Colonic mucosa (tissue), 4 donors: ENCODE measurements at regions not wholly inside any gene's neighbourhood (a gene's known extent, or its start where the extent isn't known, plus 50 kb on each side); places are given as distances from the start of the nearest gene placed in this dataset.

Experiments
- DNase-seq: peaks from one replicate; pipeline ENCODE4 v3.0.0-alpha.2; 2020
- H3K27ac ChIP-seq: fragments of 200-600 bp; one replicate; pipeline ENCODE4 v1.8.0; 2021
- H3K27me3 ChIP-seq: fragments of 200-600 bp; one replicate; pipeline ENCODE4 v1.8.0; 2021
- H3K36me3 ChIP-seq: fragments of 200-600 bp; one replicate; pipeline ENCODE4 v1.8.0; 2021
- H3K4me1 ChIP-seq: fragments of 200-600 bp; one replicate; pipeline ENCODE4 v1.8.0; 2021; ENCODE audit warnings: mild to moderate bottlenecking
- H3K4me3 ChIP-seq: fragments of 200-600 bp; one replicate; pipeline ENCODE4 v1.8.0; 2021
- H3K9ac ChIP-seq, 2 donors: one replicate each; pipeline ENCODE4 v1.7.0; 2013; ENCODE audit warnings: control low read depth in 2 of 2, low read depth in 2 of 2, low read length in 2 of 2
- H3K9me3 ChIP-seq: fragments of 200-600 bp; one replicate; pipeline ENCODE4 v1.8.0; 2021
- intact Hi-C: fragments of 100-400 bp; cut with DNase I; formaldehyde crosslinking; loops from one replicate; pipeline ENCODE4 v1.14.1; 2022
- TF ChIP-seq, protein P1 (sequence below): fragments of 200-600 bp; IDR thresholded peaks from one replicate; pipeline ENCODE4 v1.8.0; 2022; ENCODE audit warnings: antibody characterized with exemption, mild to moderate bottlenecking
- donor health status: healthy.
- donor health status: DM: no; HTN: no; CAD: no.
- donor health status: DM: no; HTN: no; CAD: no.

GRCh38 chr12:130084359-130084758 is 77.9 kb upstream of the FZD10 start:
- no peaks in the 10 kb centered on the region for H3K9me3 ChIP-seq
- H3K4me1 ChIP-seq = no peaks in the 10 kb centered on the region
- TF ChIP-seq, protein P1, sequence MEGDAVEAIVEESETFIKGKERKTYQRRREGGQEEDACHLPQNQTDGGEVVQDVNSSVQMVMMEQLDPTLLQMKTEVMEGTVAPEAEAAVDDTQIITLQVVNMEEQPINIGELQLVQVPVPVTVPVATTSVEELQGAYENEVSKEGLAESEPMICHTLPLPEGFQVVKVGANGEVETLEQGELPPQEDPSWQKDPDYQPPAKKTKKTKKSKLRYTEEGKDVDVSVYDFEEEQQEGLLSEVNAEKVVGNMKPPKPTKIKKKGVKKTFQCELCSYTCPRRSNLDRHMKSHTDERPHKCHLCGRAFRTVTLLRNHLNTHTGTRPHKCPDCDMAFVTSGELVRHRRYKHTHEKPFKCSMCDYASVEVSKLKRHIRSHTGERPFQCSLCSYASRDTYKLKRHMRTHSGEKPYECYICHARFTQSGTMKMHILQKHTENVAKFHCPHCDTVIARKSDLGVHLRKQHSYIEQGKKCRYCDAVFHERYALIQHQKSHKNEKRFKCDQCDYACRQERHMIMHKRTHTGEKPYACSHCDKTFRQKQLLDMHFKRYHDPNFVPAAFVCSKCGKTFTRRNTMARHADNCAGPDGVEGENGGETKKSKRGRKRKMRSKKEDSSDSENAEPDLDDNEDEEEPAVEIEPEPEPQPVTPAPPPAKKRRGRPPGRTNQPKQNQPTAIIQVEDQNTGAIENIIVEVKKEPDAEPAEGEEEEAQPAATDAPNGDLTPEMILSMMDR = no peak
- no peak overlapping the region for H3K4me3 ChIP-seq
- no peaks in the 10 kb centered on the region for H3K36me3 ChIP-seq
- no peaks in the 10 kb centered on the region for H3K27me3 ChIP-seq
- intact Hi-C loops = no loop called here
- no peak for DNase-seq
- H3K9ac ChIP-seq = no peak overlapping the region
- no peak overlapping the region for H3K27ac ChIP-seq

GRCh38 chr12:130086248-130086647 is 76.0 kb upstream of the FZD10 start:
- Histone ChIP-seq H3K9ac (no peak overlapping the region), H3K4me1 (no peaks in the 10 kb centered on the region), H3K9me3 (no peaks in the 10 kb centered on the region), H3K27me3 (no peaks in the 10 kb centered on the region), H3K27ac (no peak overlapping the region), H3K4me3 (no peak overlapping the region), H3K36me3 (no peaks in the 10 kb centered on the region)
- TF ChIP-seq, protein P1 = no peak
- intact Hi-C loops = no loop called here
- DNase-seq = no peak

DNA sequence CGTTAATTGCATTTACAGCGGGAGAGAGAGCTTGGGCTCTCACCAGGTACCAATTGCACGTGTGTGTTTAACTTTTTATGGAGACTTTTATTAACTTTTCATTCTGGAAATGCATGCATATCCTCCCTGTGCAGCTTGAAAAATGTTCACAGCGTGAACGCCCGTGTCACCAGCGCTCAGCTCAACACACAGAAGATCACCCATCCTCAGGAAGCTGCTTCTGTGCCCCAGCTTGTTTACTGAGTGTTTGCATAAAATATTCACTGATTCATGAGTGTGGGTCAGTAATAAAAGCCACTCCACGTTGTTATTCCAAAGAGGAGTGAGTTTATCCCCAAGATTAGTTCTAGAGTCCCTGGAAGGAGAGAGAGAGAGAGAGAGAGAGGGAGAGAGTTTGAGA is 75.5 kb upstream of the FZD10 start:
- Histone ChIP-seq H3K36me3 (no peaks in the 10 kb centered on the region), H3K9ac (no peak overlapping the region), H3K27me3 (no peaks in the 10 kb centered on the region), H3K4me3 (no peak overlapping the region), H3K4me1 (no peaks in the 10 kb centered on the region), H3K27ac (no peak overlapping the region), H3K9me3 (no peaks in the 10 kb centered on the region)
- intact Hi-C loops = no loop called here
- no peak for DNase-seq
- TF ChIP-seq, protein P1 = no peak

GRCh38 chr12:130087222-130087621 is 75.0 kb upstream of the FZD10 start:
- no peaks in the 10 kb centered on the region for H3K4me1 ChIP-seq
- H3K27me3 ChIP-seq = no peaks in the 10 kb centered on the region
- no peak overlapping the region for H3K27ac ChIP-seq
- TF ChIP-seq, protein P1 = no peak
- no peaks in the 10 kb centered on the region for H3K9me3 ChIP-seq
- no peak for DNase-seq
- no peak overlapping the region for H3K4me3 ChIP-seq
- H3K36me3 ChIP-seq = no peaks in the 10 kb centered on the region
- intact Hi-C loops = no loop called here
- H3K9ac ChIP-seq = no peak overlapping the region

DNA sequence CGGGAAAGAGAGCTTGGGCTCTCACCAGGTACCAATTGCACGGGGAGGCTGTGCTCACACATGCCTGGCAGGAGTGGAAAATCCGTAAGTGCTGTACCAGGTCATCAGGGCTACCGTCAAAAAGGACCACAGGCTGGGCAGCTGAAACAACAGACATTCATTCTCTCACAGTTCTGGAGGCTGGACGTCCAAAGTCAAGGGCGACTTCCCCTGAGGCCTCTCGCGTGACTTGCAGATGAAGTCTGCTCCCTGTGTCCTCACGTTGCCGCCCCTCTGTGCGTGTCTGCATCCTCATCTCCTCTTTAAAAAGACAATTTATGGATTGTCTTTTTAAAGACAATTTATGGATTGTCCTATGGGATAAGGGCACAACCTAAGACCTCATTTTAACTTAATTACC is 73.8 kb upstream of the FZD10 start:
- Histone ChIP-seq H3K9ac (no peak overlapping the region), H3K36me3 (no peaks in the 10 kb centered on the region), H3K4me1 (no peaks in the 10 kb centered on the region), H3K27me3 (no peaks in the 10 kb centered on the region), H3K9me3 (no peaks in the 10 kb centered on the region), H3K27ac (no peak overlapping the region), H3K4me3 (no peak overlapping the region)
- intact Hi-C loops = no loop called here
- TF ChIP-seq, protein P1 = no peak
- DNase-seq = no peak

- no peak overlapping the region for H3K4me3 ChIP-seq
- H3K9me3 ChIP-seq = no peaks in the 10 kb centered on the region
- DNase-seq = no peak
- H3K27ac ChIP-seq = no peak overlapping the region
- no peaks in the 10 kb centered on the region for H3K27me3 ChIP-seq
- no peaks in the 10 kb centered on the region for H3K4me1 ChIP-seq
- H3K36me3 ChIP-seq = no peaks in the 10 kb centered on the region
- TF ChIP-seq, protein P1 = no peak
- intact Hi-C loops = no loop called here
- H3K9ac ChIP-seq = no peak overlapping the region
Measured at GRCh38 chr12:130090542-130090941, 71.7 kb upstream of the FZD10 start.
